ENCODE measurements at regions not wholly inside any gene's neighbourhood (a gene's known extent, or its start where the extent isn't known, plus 50 kb on each side); places are given as distances from the start of the nearest gene placed in this dataset.

GRCh38 chr9:102521097-102521755, 473.9 kb upstream of the CYLC2 start:
- TF ChIP-seq CTCF (IDR thresholded peaks at IDR 0.05; ENCODE audit: extremely low read depth, insufficient read depth, missing control alignments) = no peak
- no peak for DNase-seq (ENCODE audit: low spot score)

GRCh38 chr9:102519423-102519822, 475.7 kb upstream of the CYLC2 start:
- in situ Hi-C loops (cut with MboI; ENCODE audit: low pct_unique_long_range_greater_than_20kb, low sequenced_read_pairs, unreplicated experiment) = no loop called here
- no peak for TF ChIP-seq CTCF (IDR thresholded peaks at IDR 0.05; ENCODE audit: extremely low read depth, insufficient read depth, missing control alignments)
- DNase-seq (ENCODE audit: low spot score) = no peak

More at GRCh38 chr9:102521097-102521755, 473.9 kb upstream of the CYLC2 start:
- in situ Hi-C loops (cut with MboI; ENCODE audit: low pct_unique_long_range_greater_than_20kb, low sequenced_read_pairs, unreplicated experiment) = no loop called here

- TF ChIP-seq CTCF (IDR thresholded peaks at IDR 0.05; ENCODE audit: extremely low read depth, insufficient read depth, missing control alignments) = no peak
Observed at GRCh38 chr9:102518324-102518723, 476.8 kb upstream of the CYLC2 start.

GRCh38 chr9:102514541-102514940, 480.6 kb upstream of the CYLC2 start:
- no peak for TF ChIP-seq CTCF (IDR thresholded peaks at IDR 0.05; ENCODE audit: extremely low read depth, insufficient read depth, missing control alignments)
- in situ Hi-C loops (cut with MboI; ENCODE audit: low pct_unique_long_range_greater_than_20kb, low sequenced_read_pairs, unreplicated experiment) = no loop called here
- no peak for DNase-seq (ENCODE audit: low spot score)

More at GRCh38 chr9:102518324-102518723, 476.8 kb upstream of the CYLC2 start:
- DNase-seq (ENCODE audit: low spot score) = no peak
- in situ Hi-C loops (cut with MboI; ENCODE audit: low pct_unique_long_range_greater_than_20kb, low sequenced_read_pairs, unreplicated experiment) = no loop called here

- DNase-seq (ENCODE audit: low spot score) = no peak
- no peak for TF ChIP-seq CTCF (IDR thresholded peaks at IDR 0.05; ENCODE audit: extremely low read depth, insufficient read depth, missing control alignments)
- in situ Hi-C loops (cut with MboI; ENCODE audit: low pct_unique_long_range_greater_than_20kb, low sequenced_read_pairs, unreplicated experiment) = no loop called here
Observed at GRCh38 chr9:102507044-102507687, 488.0 kb upstream of the CYLC2 start.

- TF ChIP-seq CTCF (IDR thresholded peaks at IDR 0.05; ENCODE audit: extremely low read depth, insufficient read depth, missing control alignments) = no peak
- DNase-seq (ENCODE audit: low spot score) = no peak
- in situ Hi-C loops (cut with MboI; ENCODE audit: low pct_unique_long_range_greater_than_20kb, low sequenced_read_pairs, unreplicated experiment) = no loop called here
Observed at GRCh38 chr9:102506406-102506805, 488.7 kb upstream of the CYLC2 start.

Data from GM13977 (cell line).